ENCODE measurements at regions not wholly inside any gene's neighbourhood (a gene's known extent, or its start where the extent isn't known, plus 50 kb on each side); places are given as distances from the start of the nearest gene placed in this dataset.

DNA sequence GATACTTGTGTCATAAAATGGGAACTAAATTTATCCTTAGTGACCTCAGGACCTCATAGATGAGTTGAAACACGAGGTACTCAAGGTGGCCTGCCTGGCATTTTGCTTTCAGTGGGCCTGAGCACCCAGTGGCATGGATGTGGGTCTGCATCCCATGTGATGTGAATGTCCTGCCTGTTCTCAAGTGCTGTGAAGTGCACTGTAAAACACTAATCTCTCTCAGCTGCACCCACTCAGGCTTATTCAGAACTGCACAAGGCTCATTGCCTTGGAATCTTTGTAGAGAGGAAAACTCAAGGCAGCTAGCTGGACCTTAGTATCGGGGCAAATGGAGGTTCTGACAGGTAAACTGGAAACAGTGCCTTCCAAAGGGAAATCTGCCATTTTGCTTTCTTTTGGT is 767.0 kb downstream of the TUSC7 start:
- no peak for DNase-seq (ENCODE audit: low spot score)
- no peak for TF ChIP-seq CTCF (IDR thresholded peaks at IDR 0.05; ENCODE audit: unreplicated experiment)
- Mint-ChIP-seq H3K4me1 (ENCODE audit: unreplicated experiment) (peaks cover 5% of the 10 kb centered on the region), H3K27ac (ENCODE audit: unreplicated experiment) (no peak overlapping the region), H3K27me3 (ENCODE audit: unreplicated experiment) (no peaks in the 10 kb centered on the region), H3K9me3 (ENCODE audit: unreplicated experiment) (no peaks in the 10 kb centered on the region), H3K36me3 (ENCODE audit: low read depth, unreplicated experiment) (no peaks in the 10 kb centered on the region), H3K4me3 (ENCODE audit: unreplicated experiment) (no peak overlapping the region)

DNA sequence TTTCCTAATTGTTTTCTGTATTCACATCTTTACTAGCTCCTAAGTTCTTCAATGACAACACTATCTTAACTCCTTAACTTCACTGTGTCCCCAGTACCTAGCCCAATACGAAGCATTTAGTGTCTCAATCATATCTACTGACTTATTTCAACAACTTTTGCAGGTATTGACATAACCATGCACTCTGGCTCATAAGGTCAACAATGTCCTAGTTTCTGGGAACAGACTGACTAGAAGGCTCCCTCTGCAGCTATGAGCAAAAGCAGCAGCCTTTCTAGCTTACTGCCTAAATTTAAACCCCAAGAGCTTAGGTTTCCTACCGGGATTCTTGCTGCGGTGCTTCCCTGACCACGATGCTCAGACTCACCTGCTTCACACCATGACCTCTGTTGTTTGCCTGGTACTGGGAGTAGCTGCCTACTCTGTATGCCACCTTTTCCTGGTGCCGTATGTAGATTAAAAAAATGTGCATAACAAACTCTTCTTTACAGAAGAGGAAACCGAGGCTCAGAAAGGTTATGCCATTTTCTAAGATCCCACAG is 767.7 kb downstream of the TUSC7 start:
- Mint-ChIP-seq H3K36me3 (ENCODE audit: low read depth, unreplicated experiment) (no peaks in the 10 kb centered on the region), H3K4me1 (ENCODE audit: unreplicated experiment) (peaks cover 5% of the 10 kb centered on the region), H3K4me3 (ENCODE audit: unreplicated experiment) (no peak overlapping the region), H3K9me3 (ENCODE audit: unreplicated experiment) (no peaks in the 10 kb centered on the region), H3K27me3 (ENCODE audit: unreplicated experiment) (no peaks in the 10 kb centered on the region), H3K27ac (ENCODE audit: unreplicated experiment) (no peak overlapping the region)
- DNase-seq (ENCODE audit: low spot score), result no peak
- TF ChIP-seq CTCF (IDR thresholded peaks at IDR 0.05; ENCODE audit: unreplicated experiment), result no peak

- Mint-ChIP-seq H3K27ac (ENCODE audit: unreplicated experiment) (no peak overlapping the region), H3K4me3 (ENCODE audit: unreplicated experiment) (no peak overlapping the region), H3K4me1 (ENCODE audit: unreplicated experiment) (no peaks in the 10 kb centered on the region), H3K36me3 (ENCODE audit: low read depth, unreplicated experiment) (no peaks in the 10 kb centered on the region), H3K9me3 (ENCODE audit: unreplicated experiment) (no peaks in the 10 kb centered on the region), H3K27me3 (ENCODE audit: unreplicated experiment) (no peaks in the 10 kb centered on the region)
- TF ChIP-seq CTCF (IDR thresholded peaks at IDR 0.05; ENCODE audit: unreplicated experiment), result no peak
- no peak for DNase-seq (ENCODE audit: low spot score)
Observed at GRCh38 chr3:117479095-117479494, 769.5 kb downstream of the TUSC7 start.

DNA sequence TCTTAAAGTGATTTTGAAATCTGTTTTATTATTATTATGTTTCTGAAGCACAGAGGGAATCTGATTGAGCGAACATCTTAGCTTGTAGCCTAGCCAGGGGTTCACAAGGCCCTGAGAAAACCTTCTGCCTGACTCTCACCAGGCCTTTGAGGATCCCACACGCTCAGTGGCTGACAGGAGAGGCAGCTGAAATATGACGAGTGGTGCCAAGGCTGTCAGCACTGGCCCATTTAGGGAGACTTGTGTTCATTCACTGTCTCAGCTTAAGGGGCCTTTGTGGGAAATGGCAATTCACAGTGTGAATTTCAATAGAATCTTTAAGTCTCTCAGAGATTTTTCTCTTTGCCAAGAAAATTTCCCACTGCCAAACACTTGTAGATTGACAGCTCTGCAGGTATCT is 770.9 kb downstream of the TUSC7 start:
- Mint-ChIP-seq H3K4me1 (ENCODE audit: unreplicated experiment) (no peaks in the 10 kb centered on the region), H3K27ac (ENCODE audit: unreplicated experiment) (no peak overlapping the region), H3K4me3 (ENCODE audit: unreplicated experiment) (no peak overlapping the region), H3K36me3 (ENCODE audit: low read depth, unreplicated experiment) (no peaks in the 10 kb centered on the region), H3K27me3 (ENCODE audit: unreplicated experiment) (peaks cover 3% of the 10 kb centered on the region), H3K9me3 (ENCODE audit: unreplicated experiment) (no peaks in the 10 kb centered on the region)
- TF ChIP-seq CTCF (IDR thresholded peaks at IDR 0.05; ENCODE audit: unreplicated experiment), result no peak
- no peak for DNase-seq (ENCODE audit: low spot score)

GRCh38 chr3:117480972-117481371 is 771.4 kb downstream of the TUSC7 start:
- no peak for DNase-seq (ENCODE audit: low spot score)
- peaks cover 3% of the 10 kb centered on the region for H3K27me3 Mint-ChIP-seq (ENCODE audit: unreplicated experiment)
- H3K27ac Mint-ChIP-seq (ENCODE audit: unreplicated experiment), result no peak overlapping the region
- no peaks in the 10 kb centered on the region for H3K4me1 Mint-ChIP-seq (ENCODE audit: unreplicated experiment)
- no peak for TF ChIP-seq CTCF (IDR thresholded peaks at IDR 0.05; ENCODE audit: unreplicated experiment)
- no peaks in the 10 kb centered on the region for H3K9me3 Mint-ChIP-seq (ENCODE audit: unreplicated experiment)
- no peaks in the 10 kb centered on the region for H3K36me3 Mint-ChIP-seq (ENCODE audit: low read depth, unreplicated experiment)
- no peak overlapping the region for H3K4me3 Mint-ChIP-seq (ENCODE audit: unreplicated experiment)
